ENCODE measurements at regions not wholly inside any gene's neighbourhood (a gene's known extent, or its start where the extent isn't known, plus 50 kb on each side); places are given as distances from the start of the nearest gene placed in this dataset.

DNA sequence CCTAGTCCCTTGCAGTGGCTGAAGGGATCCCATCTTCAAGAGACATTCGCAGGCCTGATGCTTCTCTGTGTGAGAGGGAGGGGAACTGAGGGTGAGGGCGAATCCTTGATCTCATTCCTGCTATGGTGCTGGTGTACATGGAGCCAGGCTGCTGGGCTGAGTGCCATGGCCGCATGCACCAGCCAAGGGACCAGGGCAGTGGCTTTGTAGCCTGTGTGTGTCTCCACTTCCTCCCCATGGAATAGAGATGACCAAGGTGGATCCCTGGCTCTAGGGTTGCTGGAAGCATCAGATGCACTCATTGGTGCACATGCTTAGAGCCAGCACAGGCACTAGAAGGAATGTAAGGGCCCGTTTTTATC, 195.0 kb downstream of the FOXL1 start:
- no peak overlapping the region for H3K4me2 ChIP-seq (ENCODE audit: low read length)
- no peaks in the 10 kb centered on the region for H3K36me3 ChIP-seq (ENCODE audit: insufficient read depth, low read length)
- H3K9me2 ChIP-seq (ENCODE audit: insufficient read depth, low read length), result no peaks in the 10 kb centered on the region
- no TSS peak for BruUV-seq (replicated peaks)
- POLR2A ChIA-PET, result no interaction called here
- H3K27ac ChIP-seq (ENCODE audit: low read depth, low read length, poor library complexity, severe bottlenecking), result no peak overlapping the region
- no peak for TF ChIP-seq EZH2phosphoT487 (IDR thresholded peaks at IDR 0.05; ENCODE audit: borderline replicate concordance, low read depth, low read length)
- TF ChIP-seq, protein P1, sequence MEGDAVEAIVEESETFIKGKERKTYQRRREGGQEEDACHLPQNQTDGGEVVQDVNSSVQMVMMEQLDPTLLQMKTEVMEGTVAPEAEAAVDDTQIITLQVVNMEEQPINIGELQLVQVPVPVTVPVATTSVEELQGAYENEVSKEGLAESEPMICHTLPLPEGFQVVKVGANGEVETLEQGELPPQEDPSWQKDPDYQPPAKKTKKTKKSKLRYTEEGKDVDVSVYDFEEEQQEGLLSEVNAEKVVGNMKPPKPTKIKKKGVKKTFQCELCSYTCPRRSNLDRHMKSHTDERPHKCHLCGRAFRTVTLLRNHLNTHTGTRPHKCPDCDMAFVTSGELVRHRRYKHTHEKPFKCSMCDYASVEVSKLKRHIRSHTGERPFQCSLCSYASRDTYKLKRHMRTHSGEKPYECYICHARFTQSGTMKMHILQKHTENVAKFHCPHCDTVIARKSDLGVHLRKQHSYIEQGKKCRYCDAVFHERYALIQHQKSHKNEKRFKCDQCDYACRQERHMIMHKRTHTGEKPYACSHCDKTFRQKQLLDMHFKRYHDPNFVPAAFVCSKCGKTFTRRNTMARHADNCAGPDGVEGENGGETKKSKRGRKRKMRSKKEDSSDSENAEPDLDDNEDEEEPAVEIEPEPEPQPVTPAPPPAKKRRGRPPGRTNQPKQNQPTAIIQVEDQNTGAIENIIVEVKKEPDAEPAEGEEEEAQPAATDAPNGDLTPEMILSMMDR (conservative IDR thresholded peaks at IDR 0.05; ENCODE audit: low read length), result no peak
- no peaks in the 10 kb centered on the region for H3K9me3 ChIP-seq (ENCODE audit: low read length)
- DNase-seq (ENCODE audit: low spot score), result no peak
- no peaks in the 10 kb centered on the region for H3K79me2 ChIP-seq (ENCODE audit: insufficient read depth, low read depth, low read length)
- CTCF ChIA-PET (ENCODE audit: unreplicated experiment), result no interaction called here
- intact Hi-C loops (cut with micrococcal nuclease; ENCODE audit: unreplicated experiment), result no loop called here
- no peak overlapping the region for H3K4me3 ChIP-seq (ENCODE audit: low read depth, low read length, poor library complexity, severe bottlenecking)
- no peaks in the 10 kb centered on the region for H4K20me1 ChIP-seq (ENCODE audit: insufficient read depth, low read length)
- H2AFZ ChIP-seq (ENCODE audit: low read length), result no peak overlapping the region
- no peaks in the 10 kb centered on the region for H3K4me1 ChIP-seq (ENCODE audit: insufficient read depth, low read length, poor library complexity, severe bottlenecking)

DNA sequence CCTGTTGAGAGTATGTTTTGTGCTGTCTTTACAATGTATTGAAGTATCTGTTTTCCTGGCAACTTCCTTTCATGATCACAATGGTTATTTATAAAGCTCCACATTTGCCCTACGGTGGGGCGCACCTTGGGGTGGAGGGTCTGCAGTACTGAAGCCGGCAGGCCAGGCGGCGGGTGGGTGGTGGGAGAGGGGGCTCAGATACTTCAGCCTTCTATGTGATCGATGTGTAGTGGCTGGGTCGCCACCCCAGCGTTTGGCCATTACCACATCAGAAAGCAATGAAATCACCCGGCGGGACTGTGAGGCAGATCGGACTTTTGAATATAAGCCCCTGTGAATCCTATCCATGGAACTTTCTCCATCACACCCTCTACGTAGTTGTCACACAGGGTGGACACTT, 196.6 kb downstream of the FOXL1 start:
- no peaks in the 10 kb centered on the region for H3K9me2 ChIP-seq (ENCODE audit: insufficient read depth, low read length)
- no peaks in the 10 kb centered on the region for H3K36me3 ChIP-seq (ENCODE audit: insufficient read depth, low read length)
- H3K27ac ChIP-seq (ENCODE audit: low read depth, low read length, poor library complexity, severe bottlenecking), result no peak overlapping the region

DNA sequence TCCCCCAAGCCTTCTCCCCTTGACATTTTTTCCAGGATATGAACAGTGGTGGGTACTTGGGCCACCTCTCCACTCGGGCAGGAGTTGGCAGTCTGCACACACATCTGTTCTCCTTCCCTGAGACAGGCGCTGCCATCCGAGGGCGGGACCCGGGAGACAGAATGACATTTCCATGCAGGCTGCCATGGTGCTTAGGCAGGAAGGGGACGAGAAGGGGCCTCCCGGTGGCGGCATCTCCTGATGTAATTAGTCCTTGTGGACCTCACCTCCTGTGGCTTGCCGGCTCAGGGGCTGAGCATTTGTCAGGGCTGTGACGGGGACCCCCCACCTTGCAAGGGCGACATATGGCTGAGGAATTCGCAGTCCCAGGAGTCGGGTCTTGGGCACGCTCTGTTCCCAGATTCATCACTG, 197.2 kb downstream of the FOXL1 start:
- no peaks in the 10 kb centered on the region for H3K79me2 ChIP-seq (ENCODE audit: insufficient read depth, low read depth, low read length)
- no peaks in the 10 kb centered on the region for H3K9me2 ChIP-seq (ENCODE audit: insufficient read depth, low read length)
- H2AFZ ChIP-seq (ENCODE audit: low read length), result no peak overlapping the region
- TF ChIP-seq, protein P1 (conservative IDR thresholded peaks at IDR 0.05; ENCODE audit: low read length), result no peak
- TF ChIP-seq EZH2phosphoT487 (IDR thresholded peaks at IDR 0.05; ENCODE audit: borderline replicate concordance, low read depth, low read length), result no peak
- no peak for DNase-seq (ENCODE audit: low spot score)
- no peaks in the 10 kb centered on the region for H3K36me3 ChIP-seq (ENCODE audit: insufficient read depth, low read length)
- no peaks in the 10 kb centered on the region for H3K9me3 ChIP-seq (ENCODE audit: low read length)
- intact Hi-C loops (cut with micrococcal nuclease; ENCODE audit: unreplicated experiment), result no loop called here
- no TSS peak for BruUV-seq (replicated peaks)
- H4K20me1 ChIP-seq (ENCODE audit: insufficient read depth, low read length), result no peaks in the 10 kb centered on the region
- no peak overlapping the region for H3K27ac ChIP-seq (ENCODE audit: low read depth, low read length, poor library complexity, severe bottlenecking)
- H3K4me1 ChIP-seq (ENCODE audit: insufficient read depth, low read length, poor library complexity, severe bottlenecking), result no peaks in the 10 kb centered on the region
- POLR2A ChIA-PET, result no interaction called here
- H3K4me2 ChIP-seq (ENCODE audit: low read length), result no peak overlapping the region
- H3K4me3 ChIP-seq (ENCODE audit: low read depth, low read length, poor library complexity, severe bottlenecking), result no peak overlapping the region
- CTCF ChIA-PET (ENCODE audit: unreplicated experiment), result no interaction called here

More for the DNA sequence above, 196.6 kb downstream of the FOXL1 start:
- POLR2A ChIA-PET, result no interaction called here
- H2AFZ ChIP-seq (ENCODE audit: low read length), result no peak overlapping the region
- no peak for DNase-seq (ENCODE audit: low spot score)
- no peaks in the 10 kb centered on the region for H3K79me2 ChIP-seq (ENCODE audit: insufficient read depth, low read depth, low read length)
- TF ChIP-seq, protein P1 (conservative IDR thresholded peaks at IDR 0.05; ENCODE audit: low read length), result no peak
- TF ChIP-seq EZH2phosphoT487 (IDR thresholded peaks at IDR 0.05; ENCODE audit: borderline replicate concordance, low read depth, low read length), result no peak
- BruUV-seq (replicated peaks), result no TSS peak
- no peaks in the 10 kb centered on the region for H3K9me3 ChIP-seq (ENCODE audit: low read length)
- no peaks in the 10 kb centered on the region for H4K20me1 ChIP-seq (ENCODE audit: insufficient read depth, low read length)
- no peaks in the 10 kb centered on the region for H3K4me1 ChIP-seq (ENCODE audit: insufficient read depth, low read length, poor library complexity, severe bottlenecking)
- CTCF ChIA-PET (ENCODE audit: unreplicated experiment), result no interaction called here
- intact Hi-C loops (cut with micrococcal nuclease; ENCODE audit: unreplicated experiment), result no loop called here
- no peak overlapping the region for H3K4me2 ChIP-seq (ENCODE audit: low read length)
- no peak overlapping the region for H3K4me3 ChIP-seq (ENCODE audit: low read depth, low read length, poor library complexity, severe bottlenecking)

Measured in OCI-LY7 (cell line).